CD4-positive, alpha-beta T cell (primary cell): ENCODE measurements at regions not wholly inside any gene's neighbourhood (a gene's known extent, or its start where the extent isn't known, plus 50 kb on each side); places are given as distances from the start of the nearest gene placed in this dataset.

ENCODE experiments used
- ATAC-seq: fragments of 200-7000 bp; cut with Tn5 transposase; one replicate; pipeline ENCODE4 v1.10.0; 2022; ENCODE audit warnings: mild to moderate bottlenecking; ENCODE audit not compliant: poor library complexity
- CTCF ChIA-PET: fragments of 350-600 bp; sonication (Branson Sonifier 250); formaldehyde crosslinking; loops from one replicate; lab custom pipeline; 2021; ENCODE audit warnings: antibody characterized with exemption, inconsistent platforms; lab: Charles Lee
- POLR2A ChIA-PET: fragments of 350-600 bp; sonication (Branson Sonifier 250); formaldehyde crosslinking; loops from one replicate; lab custom pipeline; 2021; ENCODE audit warnings: antibody characterized with exemption, inconsistent platforms; lab: Charles Lee
- DNase-seq, 14 experiments: peaks; one replicate each; pipeline ENCODE4 v3.0.0-alpha.2; 2013 to 2020; ENCODE audit warnings: mixed read lengths in 2 of 14
- H3K27ac ChIP-seq, 2 donors: one replicate each; pipeline versions ENCODE4 v1.5.1 to v1.7.0; 2013; ENCODE audit warnings: low read length in 2 of 2, low read depth in 1 of 2, mild to moderate bottlenecking in 1 of 2
- H3K27me3 ChIP-seq, 2 experiments: 1 replicate in 1 of 2; 2 replicates in 1 of 2; pipeline versions ENCODE4 v1.6.1 to v1.7.0; 2013; ENCODE audit warnings: low read length in 2 of 2, control low read depth in 1 of 2, mild to moderate bottlenecking in 1 of 2, moderate library complexity in 1 of 2; ENCODE audit not compliant: insufficient read depth in 2 of 2, control insufficient read depth in 1 of 2
- H3K36me3 ChIP-seq: one replicate; pipeline ENCODE4 v1.6.1; 2013; ENCODE audit warnings: low read length, control low read depth; ENCODE audit not compliant: insufficient read depth
- H3K4me1 ChIP-seq: one replicate; pipeline ENCODE4 v1.6.1; 2013; ENCODE audit warnings: low read length, control low read depth; ENCODE audit not compliant: insufficient read depth
- H3K4me3 ChIP-seq: one replicate; pipeline ENCODE4 v1.5.1; 2013; ENCODE audit warnings: mild to moderate bottlenecking, low read length, moderate library complexity
- H3K9me3 ChIP-seq, 2 experiments: 1 replicate in 1 of 2; 2 replicates in 1 of 2; pipeline versions ENCODE4 v1.6.1 to v1.7.0; 2013; ENCODE audit warnings: low read length in 2 of 2, mild to moderate bottlenecking in 2 of 2, control low read depth in 1 of 2, moderate library complexity in 1 of 2; ENCODE audit not compliant: control insufficient read depth in 1 of 2, insufficient read depth in 1 of 2
- H3K27ac Mint-ChIP-seq: one replicate; pipeline ENCODE4 v1.8.0; 2020; ENCODE audit warnings: mixed read lengths
- H3K27me3 Mint-ChIP-seq: one replicate; pipeline ENCODE4 v1.8.0; 2021; ENCODE audit warnings: mixed read lengths
- H3K36me3 Mint-ChIP-seq: one replicate; pipeline ENCODE4 v1.8.0; 2021; ENCODE audit warnings: low read depth, mixed read lengths
- H3K4me1 Mint-ChIP-seq: one replicate; pipeline ENCODE4 v1.8.0; 2021; ENCODE audit warnings: low read depth, mixed read lengths
- H3K4me3 Mint-ChIP-seq: one replicate; pipeline ENCODE4 v1.8.0; 2020; ENCODE audit warnings: mild to moderate bottlenecking, mixed read lengths
- H3K9me3 Mint-ChIP-seq: one replicate; pipeline ENCODE4 v1.8.0; 2020; ENCODE audit warnings: mixed read lengths
- CTCF ChIP-seq: fragments of 200-600 bp; IDR thresholded peaks from one replicate; pipeline ENCODE4 v1.8.0; 2022; ENCODE audit warnings: antibody characterized with exemption, mild to moderate bottlenecking
- intact Hi-C, 2 experiments: fragments of 100-400 bp; cut with DNase I in 1 of 2; cut with micrococcal nuclease in 1 of 2; formaldehyde crosslinking; loops; one replicate each; pipeline versions ENCODE4 v1.15.1 to v1.9.0; 2023 to 2025; cut with DNase I, micrococcal nuclease

GRCh38 chr1:243964915-243965314 lies 86.2 kb upstream of the ZBTB18 start:
- Histone ChIP-seq H3K4me1 (no peaks in the 10 kb centered on the region), H3K4me3 (no peak overlapping the region), H3K9me3 (no peaks in the 10 kb centered on the region), H3K27ac (no peak overlapping the region), H3K36me3 (no peaks in the 10 kb centered on the region), H3K27me3 (no peaks in the 10 kb centered on the region)
- DNase-seq, result no peak
- no peaks in the 10 kb centered on the region for H3K9me3 Mint-ChIP-seq
- ChIA-PET CTCF (interaction anchor here (0.7 kb wide), 1 partner anchor 627 kb away, joined by 3 read pairs; no protein-coding TSS in a partner anchor), POLR2A (no interaction called here)
- ATAC-seq, result no peak
- H3K36me3 Mint-ChIP-seq, result no peaks in the 10 kb centered on the region
- H3K27ac Mint-ChIP-seq, result no peak overlapping the region
- H3K4me3 Mint-ChIP-seq, result no peak overlapping the region
- intact Hi-C loops, result no loop called here
- H3K4me1 Mint-ChIP-seq, result no peaks in the 10 kb centered on the region
- no peaks in the 10 kb centered on the region for H3K27me3 Mint-ChIP-seq
- TF ChIP-seq CTCF, result no peak

- Histone ChIP-seq H3K9me3 (no peaks in the 10 kb centered on the region), H3K27me3 (no peaks in the 10 kb centered on the region), H3K36me3 (no peaks in the 10 kb centered on the region), H3K4me1 (no peaks in the 10 kb centered on the region), H3K27ac (no peak overlapping the region), H3K4me3 (no peak overlapping the region)
- Mint-ChIP-seq H3K27me3 (no peaks in the 10 kb centered on the region), H3K4me1 (no peaks in the 10 kb centered on the region), H3K9me3 (no peaks in the 10 kb centered on the region), H3K27ac (no peak overlapping the region), H3K36me3 (no peaks in the 10 kb centered on the region), H3K4me3 (no peak overlapping the region)
- intact Hi-C loops, result no loop called here
- DNase-seq, result no peak
- no peak for ATAC-seq
- TF ChIP-seq CTCF, result no peak
- ChIA-PET CTCF (no interaction called here), POLR2A (interaction anchor here (1.0 kb wide), 1 partner anchor 84 kb away, joined by 3 read pairs; no protein-coding TSS in a partner anchor)
These were observed 87.5 kb upstream of the ZBTB18 start for GRCh38 chr1:243963571-243963970.

- Mint-ChIP-seq H3K27ac (no peak overlapping the region), H3K4me1 (no peaks in the 10 kb centered on the region), H3K27me3 (peaks cover 4% of the 10 kb centered on the region), H3K9me3 (no peaks in the 10 kb centered on the region), H3K4me3 (no peak overlapping the region), H3K36me3 (no peaks in the 10 kb centered on the region)
- DNase-seq (no peak), ATAC-seq (no peak)
- Histone ChIP-seq H3K9me3 (no peaks in the 10 kb centered on the region), H3K4me3 (no peak overlapping the region), H3K36me3 (no peaks in the 10 kb centered on the region), H3K4me1 (no peaks in the 10 kb centered on the region), H3K27ac (no peak overlapping the region), H3K27me3 (no peaks in the 10 kb centered on the region)
- ChIA-PET POLR2A (no interaction called here), CTCF (no interaction called here)
- no peak for TF ChIP-seq CTCF
- intact Hi-C loops, result no loop called here
These were observed 88.5 kb upstream of the ZBTB18 start for GRCh38 chr1:243962541-243962940.
